GM21619 (cell line): ENCODE measurements at regions not wholly inside any gene's neighbourhood (a gene's known extent, or its start where the extent isn't known, plus 50 kb on each side); places are given as distances from the start of the nearest gene placed in this dataset.
A peak's percentile ranks its signal among the peaks of the same experiment; 100 is the strongest.

Experiments
- ATAC-seq: cut with Tn5 transposase; IDR thresholded peaks from one replicate; pipeline ENCODE4 v1.9.1; 2021; ENCODE audit not compliant: unreplicated experiment

DNA sequence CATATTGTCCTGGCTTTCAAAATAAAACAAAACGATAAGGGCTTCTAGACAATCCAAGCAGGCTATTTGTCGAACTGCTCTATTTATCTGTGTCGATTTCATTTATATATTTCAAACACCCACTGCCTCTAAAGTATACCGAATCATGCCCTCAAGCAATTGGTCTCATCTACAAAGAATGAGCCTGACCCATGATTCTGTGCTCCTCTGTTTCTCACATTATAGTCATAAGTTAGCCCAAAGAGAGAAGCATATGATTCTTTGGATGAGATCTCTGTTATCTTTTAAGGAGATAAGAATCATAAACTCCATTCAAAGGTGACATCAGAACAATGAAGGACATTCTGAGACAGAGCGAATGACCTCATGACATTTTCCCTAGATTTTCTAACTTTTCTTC lies 191.1 kb downstream of the MAP2K6 start:
- no peak for ATAC-seq

DNA sequence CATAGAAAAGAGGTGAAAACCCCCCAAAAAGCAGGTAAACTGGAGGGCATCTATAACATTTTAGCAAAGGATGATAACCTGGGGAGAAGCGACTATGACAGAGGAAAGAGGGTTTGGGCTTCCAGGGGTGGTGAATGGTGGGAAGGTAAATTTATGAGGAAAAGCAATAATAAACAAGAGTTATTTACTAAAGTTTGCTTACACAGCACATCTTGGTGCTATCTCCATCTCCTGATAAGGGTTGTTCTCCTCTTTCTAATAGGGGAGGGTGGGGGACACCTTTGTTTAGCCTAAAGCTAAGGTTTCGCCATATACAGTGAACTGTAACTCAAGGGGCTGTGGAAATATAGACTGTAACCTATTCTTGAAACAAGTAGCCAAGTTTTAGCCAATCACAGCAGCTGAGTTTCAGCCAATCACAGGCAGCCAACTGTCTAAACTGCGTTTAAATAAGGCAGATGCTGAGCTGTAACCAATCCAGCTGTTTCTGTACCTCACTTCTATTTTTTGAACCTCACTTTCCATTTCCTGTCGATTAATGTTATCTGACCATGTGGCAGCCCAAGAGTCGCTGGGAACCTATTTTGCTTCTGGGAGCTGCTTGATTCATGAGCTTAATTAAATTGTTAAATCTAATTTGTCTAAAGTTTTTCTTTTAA lies 191.8 kb downstream of the MAP2K6 start:
- no peak for ATAC-seq

DNA sequence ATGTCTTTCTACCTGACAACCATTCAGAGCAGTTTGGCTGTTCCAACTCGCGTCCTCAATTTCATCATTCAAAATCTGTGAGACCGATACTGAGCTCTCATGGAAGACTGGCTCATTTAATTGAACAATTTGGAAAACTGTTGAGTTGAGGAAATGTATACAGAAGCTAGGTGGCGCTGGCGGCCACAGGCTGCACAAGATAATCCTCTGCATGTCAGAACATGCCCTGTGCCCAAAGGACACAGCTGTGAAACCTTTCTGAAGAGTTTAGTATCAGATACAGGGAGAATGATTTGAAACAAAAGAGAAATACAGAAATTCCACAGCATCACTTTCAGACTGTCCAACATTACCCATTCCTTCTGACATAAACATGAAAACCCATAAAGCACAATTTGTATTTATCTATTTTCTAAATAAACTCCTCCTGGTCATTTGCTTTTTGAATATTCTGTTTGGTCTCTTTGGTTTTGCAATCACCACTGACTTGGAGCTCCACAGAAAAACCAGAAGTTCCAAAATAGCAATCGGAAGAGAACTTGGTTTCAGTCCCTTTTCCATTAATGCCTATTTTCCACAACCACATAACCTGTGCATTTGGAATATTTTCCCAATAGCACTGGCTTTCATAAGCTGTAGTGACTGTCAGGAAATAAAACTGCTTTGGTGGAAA lies 192.8 kb downstream of the MAP2K6 start:
- peak; percentile 86 for ATAC-seq

DNA sequence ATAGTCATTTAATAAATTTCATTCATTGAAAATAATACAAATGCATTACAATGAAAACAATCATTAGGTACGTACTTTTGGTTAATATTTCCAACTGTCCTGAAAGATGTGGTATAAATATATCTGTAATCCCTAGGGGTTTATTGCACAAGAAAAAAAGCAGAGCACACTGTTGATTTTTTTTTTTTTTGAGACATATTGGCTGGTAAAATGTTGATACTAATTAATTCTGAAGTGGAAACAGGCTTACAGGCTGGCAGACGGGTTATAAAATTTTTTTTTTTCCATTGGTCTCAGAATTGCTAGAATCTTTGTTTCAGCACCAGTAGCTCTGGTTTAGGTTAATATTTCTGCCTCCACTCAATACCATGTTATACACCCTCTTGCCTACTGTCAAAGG lies 193.6 kb downstream of the MAP2K6 start:
- ATAC-seq: no peak

DNA sequence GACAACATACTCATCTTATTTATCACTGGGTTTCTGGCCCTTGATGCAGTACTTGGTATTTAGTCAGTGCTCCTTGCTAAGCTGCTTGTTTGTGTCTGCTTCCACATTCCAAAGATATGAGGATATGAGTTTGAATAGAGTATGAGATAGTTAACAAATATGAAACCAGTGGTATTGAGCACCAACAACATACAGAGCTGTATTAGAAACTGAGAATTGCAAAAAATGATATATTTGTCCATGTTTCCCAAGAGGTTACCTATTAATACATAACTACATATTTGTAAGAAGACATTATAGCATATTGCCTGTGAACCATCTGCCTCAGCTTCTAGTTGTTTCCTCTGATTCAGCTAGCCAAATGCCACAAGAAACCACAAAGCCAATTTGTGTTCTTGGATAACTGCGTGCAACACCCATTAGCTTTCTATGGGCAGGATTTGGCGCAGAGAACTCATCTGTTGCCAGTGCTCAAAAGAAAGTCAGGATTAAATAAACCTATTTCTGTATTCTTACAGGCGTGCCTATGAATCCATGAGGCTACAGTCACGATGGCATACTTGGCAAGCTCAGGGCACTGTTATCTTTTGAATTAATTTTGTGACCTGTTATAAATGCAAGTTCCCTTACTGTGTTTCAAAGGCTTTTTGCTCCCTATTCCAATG lies 194.4 kb downstream of the MAP2K6 start:
- no peak for ATAC-seq

DNA sequence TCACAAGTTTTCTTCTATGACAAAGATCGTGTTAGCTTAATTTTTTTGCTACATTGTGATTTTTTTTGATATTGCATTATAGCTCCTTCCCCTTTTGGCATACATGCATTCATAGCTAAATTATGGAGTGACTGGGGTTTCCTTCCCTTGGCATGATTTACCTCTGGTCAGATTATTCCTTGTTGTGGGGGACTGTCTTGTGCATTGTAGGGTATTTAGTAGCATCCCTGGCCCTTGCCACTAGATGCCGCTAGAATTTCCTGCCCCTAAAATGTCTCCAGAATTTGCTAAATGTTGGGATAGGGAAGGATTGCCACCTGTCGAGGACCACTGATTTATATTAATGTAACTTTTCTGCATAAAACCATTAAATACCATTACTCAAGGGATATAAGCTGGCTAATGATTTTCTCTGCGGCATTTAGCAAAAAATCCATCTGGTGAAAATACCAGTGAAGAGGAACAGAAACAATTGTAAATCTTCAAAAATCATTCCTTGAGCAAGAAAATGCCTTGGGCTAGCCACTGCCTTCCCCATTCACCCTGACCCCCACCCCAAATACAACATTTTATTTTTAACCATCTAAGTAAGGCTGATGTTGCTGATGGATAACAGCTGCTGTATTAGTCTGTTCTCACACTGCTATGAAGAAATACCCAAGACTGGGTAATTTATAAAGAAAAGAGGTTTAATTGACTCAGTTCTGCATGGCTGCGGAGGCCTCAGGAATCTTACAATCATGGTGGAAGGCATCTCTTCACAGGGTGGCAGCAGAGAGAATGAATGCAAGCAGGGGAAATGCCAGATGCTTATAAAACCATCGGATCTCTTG lies 195.2 kb downstream of the MAP2K6 start:
- ATAC-seq: no peak

DNA sequence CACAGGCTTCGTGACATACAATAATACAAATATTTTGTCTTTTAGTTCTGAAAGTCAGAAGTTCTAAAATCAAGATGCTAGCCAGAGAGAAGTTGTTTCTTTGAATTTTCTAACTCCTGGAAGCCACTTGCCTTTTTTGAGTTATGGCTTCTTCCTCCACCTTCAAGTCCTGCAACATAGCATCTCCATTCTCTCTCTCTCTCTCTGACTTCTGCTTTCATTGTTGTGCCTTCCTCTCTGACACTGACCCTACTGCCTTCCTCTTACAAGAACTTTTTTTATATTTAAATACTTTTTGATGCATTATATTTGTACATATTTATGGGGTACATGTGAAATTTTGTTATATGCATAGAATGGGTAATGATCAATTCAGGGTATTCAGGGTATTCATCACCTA lies 205.9 kb downstream of the MAP2K6 start:
- no peak for ATAC-seq

DNA sequence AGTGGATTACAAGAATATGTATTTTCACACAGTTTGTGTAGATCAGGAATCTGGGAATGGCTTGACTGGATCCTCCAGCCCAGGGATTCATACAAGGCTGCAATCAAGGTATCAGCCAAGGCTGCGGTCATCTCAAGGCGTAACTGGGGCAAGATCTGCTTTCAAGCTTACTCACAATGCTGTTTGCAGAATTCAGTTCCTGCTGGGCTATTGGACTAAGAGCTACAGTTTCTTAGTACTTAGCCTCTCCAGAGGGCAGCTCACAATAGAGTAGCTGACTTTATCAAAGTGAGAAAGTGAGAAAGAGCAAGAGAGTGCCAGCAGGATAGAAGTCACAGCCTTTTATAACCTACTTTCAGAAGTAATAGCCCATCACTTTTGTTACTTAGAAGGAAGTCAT lies 211.0 kb downstream of the MAP2K6 start:
- ATAC-seq: no peak

DNA sequence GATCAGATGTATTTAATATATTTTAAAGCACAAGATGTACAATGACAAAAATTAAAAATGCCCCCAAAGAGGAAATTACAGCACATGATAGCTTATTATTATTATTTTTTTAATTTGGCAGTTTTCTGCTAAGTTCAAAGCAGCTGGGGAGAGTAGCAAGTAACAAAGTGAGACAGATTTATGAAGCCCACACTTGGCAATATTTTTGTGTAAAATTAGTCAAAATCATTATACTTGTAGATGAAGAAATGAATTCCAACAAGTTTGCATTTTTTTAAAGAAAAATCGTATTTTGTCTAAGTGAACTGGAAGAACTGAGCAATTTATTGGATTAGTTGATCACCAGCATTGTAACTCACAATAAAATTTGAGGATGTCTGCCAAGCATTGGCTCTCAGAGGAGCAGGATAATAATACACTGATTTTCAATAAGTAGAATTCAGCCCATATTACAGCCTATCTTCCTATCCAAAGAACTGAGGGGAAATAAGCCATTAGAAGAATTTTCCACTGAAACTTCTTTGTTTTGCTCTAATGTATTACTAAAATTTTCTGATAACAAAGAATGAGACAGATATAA lies 215.6 kb downstream of the MAP2K6 start:
- no peak for ATAC-seq

DNA sequence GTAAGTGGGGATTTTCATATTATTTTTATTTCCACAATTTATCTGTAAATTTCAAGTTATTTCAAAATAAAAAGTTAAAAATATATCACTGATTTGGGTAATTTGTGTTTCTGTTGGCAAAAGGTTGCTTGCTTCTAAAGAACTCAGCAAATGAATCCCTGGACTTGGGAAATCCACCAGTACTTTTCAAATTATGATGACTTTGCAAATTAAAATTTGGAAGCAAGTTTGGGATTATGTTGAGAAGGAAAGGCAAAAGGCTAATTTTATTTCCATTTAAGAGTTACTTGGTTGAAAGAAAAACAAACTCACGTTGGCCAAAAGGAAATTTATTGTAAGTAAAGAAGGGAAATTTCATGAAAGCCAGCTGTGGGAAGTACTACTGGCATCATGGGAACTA lies 220.3 kb downstream of the MAP2K6 start:
- no peak for ATAC-seq

DNA sequence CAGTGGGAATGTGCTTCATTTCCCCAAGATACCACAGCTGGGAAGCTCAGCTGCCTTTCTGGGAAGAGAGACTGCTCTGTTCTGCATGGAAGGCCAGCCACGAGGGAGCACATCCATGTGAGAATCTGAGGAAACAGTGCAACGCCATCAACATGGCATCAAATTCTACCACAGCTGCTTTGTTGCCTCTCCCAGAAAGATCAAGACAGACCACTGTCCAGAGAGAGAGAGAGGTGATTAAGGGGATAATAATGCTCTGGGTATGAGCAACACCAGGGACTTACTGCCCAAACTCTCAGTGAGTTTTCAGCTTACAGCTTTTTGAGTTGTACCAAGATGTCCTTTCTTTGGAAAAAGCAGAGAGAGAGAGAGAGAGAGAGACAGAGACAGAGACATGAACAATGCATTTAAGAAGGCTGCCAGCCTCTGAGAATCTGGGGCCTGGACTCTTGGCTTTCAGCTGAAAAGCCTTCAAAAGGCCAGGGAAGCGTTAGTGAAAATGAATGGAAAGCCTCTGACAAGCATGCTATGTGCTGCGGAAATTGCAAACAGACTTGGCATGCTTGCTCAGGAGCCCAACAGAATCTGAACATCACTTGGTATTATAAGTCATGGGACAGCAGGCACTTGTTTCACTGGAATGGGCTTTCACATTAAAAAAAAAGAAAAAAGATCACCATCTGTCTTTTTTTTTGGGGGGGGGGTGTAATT lies 223.1 kb downstream of the MAP2K6 start:
- no peak for ATAC-seq

DNA sequence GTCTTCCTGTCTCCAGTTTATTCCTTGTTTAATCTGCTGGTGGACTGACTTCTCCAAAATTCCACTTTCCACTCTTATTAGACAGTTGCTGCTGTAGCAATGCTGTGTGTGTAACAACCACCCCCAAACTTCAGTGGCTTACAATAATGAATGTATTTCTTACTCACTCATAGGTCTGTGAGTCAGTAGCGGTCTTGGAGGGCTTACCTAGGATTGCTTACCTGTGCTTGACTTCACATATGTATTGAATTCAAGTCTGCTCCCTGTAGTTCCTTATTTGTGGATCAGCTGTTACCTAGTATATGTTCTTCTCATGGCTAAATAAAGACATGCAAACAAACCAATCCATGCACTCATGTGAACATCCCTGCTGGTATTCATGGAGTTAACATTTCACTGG lies 224.6 kb downstream of the MAP2K6 start:
- ATAC-seq: no peak

DNA sequence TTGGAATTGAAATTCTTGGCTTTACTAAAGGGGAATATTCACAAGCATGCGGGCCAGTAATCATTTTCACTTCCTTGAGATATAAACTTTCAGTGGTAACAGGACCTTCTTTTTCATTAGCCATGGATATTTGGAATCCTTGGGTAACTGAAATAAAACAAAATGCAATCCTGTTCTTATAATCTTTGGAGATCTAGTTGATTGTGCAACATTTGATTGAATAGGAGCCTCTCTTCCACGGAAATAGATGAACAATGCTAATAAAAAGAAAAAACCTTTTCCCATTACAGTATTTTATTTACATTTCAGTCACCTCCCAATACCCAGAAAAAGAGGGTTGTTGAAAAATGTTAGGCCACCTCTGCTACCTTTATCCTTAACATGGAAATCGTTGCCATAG lies 225.6 kb downstream of the MAP2K6 start:
- ATAC-seq: no peak

DNA sequence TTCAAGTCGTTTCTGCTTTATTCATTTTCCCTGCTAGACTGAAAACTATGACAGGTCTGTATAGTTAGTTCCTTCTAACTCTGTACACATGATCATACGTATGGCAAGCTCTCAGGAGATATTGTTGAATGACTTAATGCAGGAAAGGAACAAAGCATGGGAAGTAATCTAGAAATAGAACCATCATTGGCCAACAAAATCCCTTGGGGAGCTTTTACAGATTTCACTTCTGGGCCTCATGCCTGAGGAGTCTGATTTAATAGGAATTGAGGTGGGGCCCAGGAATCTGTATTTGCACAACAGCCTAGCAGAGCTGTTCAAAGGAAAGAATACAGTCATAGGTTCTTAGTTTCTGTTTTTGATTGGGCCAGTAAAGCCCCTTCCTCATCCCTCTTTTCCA lies 229.2 kb downstream of the MAP2K6 start:
- ATAC-seq: no peak

DNA sequence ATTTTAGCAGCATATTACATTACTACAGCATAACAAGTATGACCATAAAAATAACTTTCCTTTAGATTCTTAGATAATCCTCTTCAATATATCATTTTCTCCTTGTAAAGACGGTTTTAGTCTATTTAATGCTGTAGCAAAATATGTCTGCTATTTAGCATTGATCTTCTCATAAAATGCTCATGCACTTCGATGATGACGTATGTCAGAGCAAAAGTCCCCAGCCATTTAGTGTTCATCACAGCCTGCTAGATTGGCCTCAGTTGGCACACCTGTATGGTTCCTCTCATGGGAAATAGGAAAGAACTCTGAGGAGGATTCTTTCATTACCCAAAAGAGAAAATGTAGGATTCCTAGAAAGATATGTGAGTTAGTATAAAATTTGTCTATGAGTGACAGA lies 232.2 kb downstream of the MAP2K6 start:
- no peak for ATAC-seq

DNA sequence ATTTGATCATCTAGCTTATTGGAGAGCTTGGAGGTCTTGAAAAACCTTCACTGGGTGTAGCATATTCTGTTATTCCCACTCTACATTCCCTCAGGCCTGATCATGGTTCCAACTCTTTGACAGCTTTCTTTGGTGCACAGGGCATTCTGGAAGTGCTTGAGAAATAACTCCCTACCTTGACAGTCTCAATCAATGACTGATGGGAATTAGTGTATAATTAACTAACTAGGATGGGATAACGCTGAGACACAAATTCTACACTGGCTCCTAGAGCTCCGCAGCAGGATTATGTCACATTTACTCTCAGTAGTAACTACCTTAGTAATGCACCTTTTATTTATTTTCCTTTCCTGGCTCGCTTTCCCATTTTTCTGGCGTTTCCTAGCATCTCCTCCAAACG lies 236.4 kb downstream of the MAP2K6 start:
- ATAC-seq: no peak

DNA sequence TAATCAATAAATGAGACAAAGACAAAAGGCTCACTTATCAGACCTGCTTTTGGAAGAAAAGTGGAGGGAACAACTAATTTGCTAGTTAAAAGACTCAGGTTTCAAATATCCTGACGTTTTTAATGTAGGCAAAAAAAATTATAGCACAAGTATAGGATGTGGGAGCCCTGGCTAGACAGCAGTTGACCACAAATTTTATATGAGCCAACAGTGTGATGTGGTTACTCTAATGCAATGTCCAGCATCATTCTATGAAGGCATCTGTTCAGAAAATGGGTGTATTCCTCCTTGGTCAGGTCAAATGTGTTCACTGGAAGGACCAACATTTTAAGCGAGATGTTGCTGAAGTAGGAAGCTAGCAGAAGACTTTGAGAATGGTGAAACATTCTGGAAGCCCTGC lies 237.4 kb downstream of the MAP2K6 start:
- no peak for ATAC-seq

DNA sequence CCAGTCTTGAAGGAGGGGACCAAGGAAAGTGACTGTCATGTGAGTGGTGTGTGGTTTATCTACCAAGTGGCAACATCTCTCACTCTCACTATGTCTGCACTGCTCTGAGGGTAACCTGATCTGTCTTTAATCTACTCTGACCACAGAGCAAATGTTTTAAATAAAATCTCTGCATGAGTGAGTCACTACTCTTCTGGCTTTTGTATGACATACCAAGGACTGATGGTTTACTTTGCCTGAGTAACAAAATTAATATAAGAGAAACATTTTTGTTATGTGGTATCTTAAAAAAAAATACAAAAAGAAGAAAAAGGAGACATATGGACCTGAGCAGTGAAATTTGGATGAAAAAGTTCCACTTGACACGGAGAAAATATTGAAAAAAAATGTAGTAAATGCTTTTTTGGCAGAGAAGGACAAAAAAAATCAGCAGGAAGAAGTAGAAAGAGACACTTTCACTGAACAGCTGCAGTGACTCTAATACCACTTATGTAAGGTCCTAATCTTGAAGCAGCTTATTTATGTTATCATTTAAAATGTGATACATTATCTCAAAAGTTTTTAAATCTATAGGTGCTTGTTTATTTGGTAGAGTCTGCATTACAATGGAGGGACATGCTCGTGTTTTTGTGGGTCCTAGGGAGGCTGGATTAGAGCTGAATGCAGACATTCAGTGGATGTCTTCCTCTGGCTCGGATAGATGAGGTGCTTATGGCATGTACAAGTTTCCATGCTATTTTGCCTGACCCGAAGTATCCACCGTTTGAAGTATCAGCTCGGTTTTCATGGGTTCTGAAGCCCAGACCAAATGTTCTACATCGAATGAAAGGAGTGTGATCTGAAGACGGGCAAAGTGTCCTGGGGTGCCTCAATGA lies 240.7 kb downstream of the MAP2K6 start:
- ATAC-seq: no peak

DNA sequence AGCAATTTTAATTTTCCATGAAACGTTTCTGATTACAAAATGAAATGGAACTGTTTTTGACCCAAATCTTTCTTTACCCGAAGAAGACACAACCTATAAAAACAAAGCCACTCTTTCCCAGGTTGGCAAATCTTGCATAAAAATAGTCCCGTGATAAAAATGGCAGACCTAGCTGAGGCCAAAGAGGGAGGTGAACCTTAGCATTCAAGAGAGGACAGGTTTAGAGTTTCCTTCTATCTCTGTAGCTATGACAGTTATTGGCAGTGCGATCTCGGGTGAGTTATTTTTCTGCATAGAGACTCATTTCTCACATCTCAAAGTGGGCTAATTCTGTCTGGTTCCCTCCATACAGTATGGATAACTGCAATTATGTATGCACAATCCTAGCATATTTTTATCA lies 241.4 kb downstream of the MAP2K6 start:
- no peak for ATAC-seq
